Astrocyte (in vitro differentiated cells and primary cell): ENCODE measurements at regions not wholly inside any gene's neighbourhood (a gene's known extent, or its start where the extent isn't known, plus 50 kb on each side); places are given as distances from the start of the nearest gene placed in this dataset.

Experiments used
- EZH2 ChIP-seq: IDR thresholded peaks from 2 replicates; pipeline ENCODE4 v1.6.1; 2012; ENCODE audit warnings: mild to moderate bottlenecking, low read length, inconsistent platforms; ENCODE audit not compliant: insufficient read depth
- TF ChIP-seq, protein P1 (sequence below): IDR thresholded peaks from 2 replicates; pipeline ENCODE4 v1.5.1; 2011; ENCODE audit warnings: low read depth, mild to moderate bottlenecking, inconsistent platforms, low read length, moderate library complexity; ENCODE audit not compliant: insufficient read depth

DNA sequence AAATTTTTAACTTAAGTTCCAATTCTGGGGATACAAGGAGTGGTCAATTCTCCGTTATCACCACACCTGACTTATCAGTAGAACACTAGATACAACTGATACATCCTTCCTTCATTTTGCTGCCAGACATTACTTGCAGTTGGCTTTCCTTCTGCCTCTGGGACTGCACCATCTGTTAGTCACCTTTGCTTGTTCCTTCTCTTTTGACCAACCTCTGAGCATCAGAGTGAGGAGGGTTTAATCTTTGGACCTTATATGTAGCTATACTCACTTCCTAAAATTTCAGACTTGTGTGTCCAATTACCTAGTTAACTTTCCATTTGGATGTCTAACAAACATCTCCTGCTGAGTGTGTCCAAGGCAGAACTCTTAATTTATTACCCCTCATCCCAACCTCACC is 330.7 kb downstream of the PTTG2 start:
- TF ChIP-seq, protein P1, sequence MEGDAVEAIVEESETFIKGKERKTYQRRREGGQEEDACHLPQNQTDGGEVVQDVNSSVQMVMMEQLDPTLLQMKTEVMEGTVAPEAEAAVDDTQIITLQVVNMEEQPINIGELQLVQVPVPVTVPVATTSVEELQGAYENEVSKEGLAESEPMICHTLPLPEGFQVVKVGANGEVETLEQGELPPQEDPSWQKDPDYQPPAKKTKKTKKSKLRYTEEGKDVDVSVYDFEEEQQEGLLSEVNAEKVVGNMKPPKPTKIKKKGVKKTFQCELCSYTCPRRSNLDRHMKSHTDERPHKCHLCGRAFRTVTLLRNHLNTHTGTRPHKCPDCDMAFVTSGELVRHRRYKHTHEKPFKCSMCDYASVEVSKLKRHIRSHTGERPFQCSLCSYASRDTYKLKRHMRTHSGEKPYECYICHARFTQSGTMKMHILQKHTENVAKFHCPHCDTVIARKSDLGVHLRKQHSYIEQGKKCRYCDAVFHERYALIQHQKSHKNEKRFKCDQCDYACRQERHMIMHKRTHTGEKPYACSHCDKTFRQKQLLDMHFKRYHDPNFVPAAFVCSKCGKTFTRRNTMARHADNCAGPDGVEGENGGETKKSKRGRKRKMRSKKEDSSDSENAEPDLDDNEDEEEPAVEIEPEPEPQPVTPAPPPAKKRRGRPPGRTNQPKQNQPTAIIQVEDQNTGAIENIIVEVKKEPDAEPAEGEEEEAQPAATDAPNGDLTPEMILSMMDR = no peak
- no peak for TF ChIP-seq EZH2
